GM12892 (cell line): ENCODE measurements at regions not wholly inside any gene's neighbourhood (a gene's known extent, or its start where the extent isn't known, plus 50 kb on each side); places are given as distances from the start of the nearest gene placed in this dataset.

Source experiments
- POLR2A ChIP-seq: IDR thresholded peaks from 2 replicates; pipeline ENCODE4 v1.6.1; 2011; ENCODE audit warnings: low read depth, low read length, control low read depth
- POLR2AphosphoS5 ChIP-seq: IDR thresholded peaks from 2 replicates; pipeline ENCODE4 v1.6.1; 2011; ENCODE audit warnings: low read depth, low read length, control low read depth
- TAF1 ChIP-seq: IDR thresholded peaks from 2 replicates; pipeline ENCODE4 v1.6.1; 2011; ENCODE audit warnings: low read depth, mild to moderate bottlenecking, control low read depth, low read length, borderline replicate concordance

DNA sequence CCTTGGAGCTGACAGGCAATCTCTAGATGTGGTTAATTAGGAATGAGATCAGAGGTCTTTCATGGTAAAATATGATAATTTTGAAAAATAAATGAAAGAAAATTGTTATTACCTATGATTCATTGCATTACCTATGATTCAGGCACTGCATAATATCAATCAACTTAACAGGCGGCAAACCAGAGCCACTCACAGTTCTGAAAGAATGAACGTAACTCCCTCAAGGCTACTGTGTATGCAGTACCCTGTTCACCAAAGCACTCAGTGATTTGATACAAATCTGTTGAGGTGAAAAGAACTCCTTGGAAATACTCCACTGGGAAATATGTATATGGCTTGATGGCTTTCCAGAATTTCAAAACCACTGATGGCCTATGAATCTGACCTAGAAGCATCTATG lies 398.9 kb downstream of the ACTL7B start:
- TF ChIP-seq POLR2AphosphoS5 (no peak), POLR2A (no peak), TAF1 (no peak)
